ENCODE measurements at regions not wholly inside any gene's neighbourhood (a gene's known extent, or its start where the extent isn't known, plus 50 kb on each side); places are given as distances from the start of the nearest gene placed in this dataset.

- no peak overlapping the region for H3K4me3 ChIP-seq (ENCODE audit: low read depth in 1 of 2, low read length in 2 of 2)
- no peak overlapping the region for H2AFZ ChIP-seq (ENCODE audit: low read depth, low read length)
- H3K9me3 ChIP-seq (ENCODE audit: insufficient read depth, low read length, severe bottlenecking), result no peaks in the 10 kb centered on the region
- H3K79me2 ChIP-seq (ENCODE audit: insufficient read depth, low read length), result no peaks in the 10 kb centered on the region
- no peaks in the 10 kb centered on the region for H3K36me3 ChIP-seq (ENCODE audit: insufficient read depth, low read length)
- H3K27me3 ChIP-seq (ENCODE audit: insufficient read depth, low read length, poor library complexity), result peaks cover 4% of the 10 kb centered on the region
- no peak overlapping the region for H3K27ac ChIP-seq (ENCODE audit: low read length)
- H3K4me2 ChIP-seq (ENCODE audit: insufficient read depth, low read length), result no peak overlapping the region
- ATAC-seq (ENCODE audit: insufficient read depth, low read depth) (no peak), DNase-seq (no peak)
- no peak overlapping the region for H3K9ac ChIP-seq (ENCODE audit: low read depth, low read length)
- TF ChIP-seq CTCF (IDR thresholded peaks at IDR 0.05; ENCODE audit: borderline replicate concordance, extremely low read depth, low read length, poor library complexity, severe bottlenecking), result no peak
- no peak for TF ChIP-seq EZH2 (IDR thresholded peaks at IDR 0.05; ENCODE audit: borderline replicate concordance, low read depth, low read length, severe bottlenecking)
- H3K4me1 ChIP-seq (ENCODE audit: insufficient read depth, low read length), result no peaks in the 10 kb centered on the region
- no peaks in the 10 kb centered on the region for H4K20me1 ChIP-seq (ENCODE audit: insufficient read depth, low read length)
These were observed 134.5 kb downstream of the ADAMTS15 start for GRCh38 chr11:130582981-130583380.

- no peaks in the 10 kb centered on the region for H3K9me3 ChIP-seq (ENCODE audit: insufficient read depth, low read length, severe bottlenecking)
- no peaks in the 10 kb centered on the region for H3K4me1 ChIP-seq (ENCODE audit: insufficient read depth, low read length)
- peaks cover 4% of the 10 kb centered on the region for H3K27me3 ChIP-seq (ENCODE audit: insufficient read depth, low read length, poor library complexity)
- no peaks in the 10 kb centered on the region for H4K20me1 ChIP-seq (ENCODE audit: insufficient read depth, low read length)
- ATAC-seq (ENCODE audit: insufficient read depth, low read depth) (no peak), DNase-seq (no peak)
- H3K9ac ChIP-seq (ENCODE audit: low read depth, low read length), result no peak overlapping the region
- H3K79me2 ChIP-seq (ENCODE audit: insufficient read depth, low read length), result no peaks in the 10 kb centered on the region
- H3K4me3 ChIP-seq (ENCODE audit: low read depth in 1 of 2, low read length in 2 of 2), result no peak overlapping the region
- no peak overlapping the region for H2AFZ ChIP-seq (ENCODE audit: low read depth, low read length)
- no peak overlapping the region for H3K4me2 ChIP-seq (ENCODE audit: insufficient read depth, low read length)
- no peak overlapping the region for H3K27ac ChIP-seq (ENCODE audit: low read length)
- H3K36me3 ChIP-seq (ENCODE audit: insufficient read depth, low read length), result no peaks in the 10 kb centered on the region
- TF ChIP-seq CTCF (IDR thresholded peaks at IDR 0.05; ENCODE audit: borderline replicate concordance, extremely low read depth, low read length, poor library complexity, severe bottlenecking), result no peak
- TF ChIP-seq EZH2 (IDR thresholded peaks at IDR 0.05; ENCODE audit: borderline replicate concordance, low read depth, low read length, severe bottlenecking), result no peak
These were observed 135.4 kb downstream of the ADAMTS15 start for GRCh38 chr11:130583801-130584211.

- H3K79me2 ChIP-seq (ENCODE audit: insufficient read depth, low read length), result no peaks in the 10 kb centered on the region
- H3K9ac ChIP-seq (ENCODE audit: low read depth, low read length), result no peak overlapping the region
- no peak for TF ChIP-seq EZH2 (IDR thresholded peaks at IDR 0.05; ENCODE audit: borderline replicate concordance, low read depth, low read length, severe bottlenecking)
- no peak for TF ChIP-seq CTCF (IDR thresholded peaks at IDR 0.05; ENCODE audit: borderline replicate concordance, extremely low read depth, low read length, poor library complexity, severe bottlenecking)
- H3K4me3 ChIP-seq (ENCODE audit: low read depth in 1 of 2, low read length in 2 of 2), result no peak overlapping the region
- H3K9me3 ChIP-seq (ENCODE audit: insufficient read depth, low read length, severe bottlenecking), result no peaks in the 10 kb centered on the region
- ATAC-seq (ENCODE audit: insufficient read depth, low read depth), result no peak
- peaks cover 4% of the 10 kb centered on the region for H3K27me3 ChIP-seq (ENCODE audit: insufficient read depth, low read length, poor library complexity)
- no peaks in the 10 kb centered on the region for H4K20me1 ChIP-seq (ENCODE audit: insufficient read depth, low read length)
- H3K36me3 ChIP-seq (ENCODE audit: insufficient read depth, low read length), result no peaks in the 10 kb centered on the region
- H3K27ac ChIP-seq (ENCODE audit: low read length), result no peak overlapping the region
- H3K4me2 ChIP-seq (ENCODE audit: insufficient read depth, low read length), result no peak overlapping the region
- no peak overlapping the region for H2AFZ ChIP-seq (ENCODE audit: low read depth, low read length)
- H3K4me1 ChIP-seq (ENCODE audit: insufficient read depth, low read length), result no peaks in the 10 kb centered on the region
- DNase-seq, result no peak
These were observed 137.1 kb downstream of the ADAMTS15 start for GRCh38 chr11:130585545-130585944.

GRCh38 chr11:130587658-130588057, 139.2 kb downstream of the ADAMTS15 start:
- ATAC-seq (ENCODE audit: insufficient read depth, low read depth) (no peak), DNase-seq (no peak)
- Histone ChIP-seq H2AFZ (ENCODE audit: low read depth, low read length) (no peak overlapping the region), H3K4me1 (ENCODE audit: insufficient read depth, low read length) (no peaks in the 10 kb centered on the region), H3K27me3 (ENCODE audit: insufficient read depth, low read length, poor library complexity) (no peaks in the 10 kb centered on the region), H3K27ac (ENCODE audit: low read length) (no peak overlapping the region), H3K4me3 (ENCODE audit: low read depth in 1 of 2, low read length in 2 of 2) (no peak overlapping the region), H3K36me3 (ENCODE audit: insufficient read depth, low read length) (no peaks in the 10 kb centered on the region), H3K9me3 (ENCODE audit: insufficient read depth, low read length, severe bottlenecking) (no peaks in the 10 kb centered on the region), H3K9ac (ENCODE audit: low read depth, low read length) (no peak overlapping the region), H3K79me2 (ENCODE audit: insufficient read depth, low read length) (no peaks in the 10 kb centered on the region), H3K4me2 (ENCODE audit: insufficient read depth, low read length) (no peak overlapping the region), H4K20me1 (ENCODE audit: insufficient read depth, low read length) (no peaks in the 10 kb centered on the region)
- no peak for TF ChIP-seq CTCF (IDR thresholded peaks at IDR 0.05; ENCODE audit: borderline replicate concordance, extremely low read depth, low read length, poor library complexity, severe bottlenecking)
- no peak for TF ChIP-seq EZH2 (IDR thresholded peaks at IDR 0.05; ENCODE audit: borderline replicate concordance, low read depth, low read length, severe bottlenecking)
